GM23338 (cell line): ENCODE measurements at regions not wholly inside any gene's neighbourhood (a gene's known extent, or its start where the extent isn't known, plus 50 kb on each side); places are given as distances from the start of the nearest gene placed in this dataset.

Experiments
- ATAC-seq: fragments of 200-7000 bp; cut with Tn5 transposase; 3 replicates; pipeline ENCODE4 v1.9.1; 2020
- DNase-seq: peaks from one replicate; pipeline ENCODE4 v3.0.0-alpha.2; 2015; ENCODE audit warnings: low spot score
- H2AFZ ChIP-seq: fragments of 200-600 bp; sonication (generic); 2 replicates; pipeline ENCODE4 v1.8.0; 2016; ENCODE audit warnings: antibody characterized with exemption, mild to moderate bottlenecking, moderate library complexity
- H3F3A ChIP-seq: fragments of 200-600 bp; sonication (generic); replicated peaks from 2 replicates; pipeline ENCODE4 v1.8.0; 2017; ENCODE audit warnings: antibody characterized with exemption, mixed run types, low read depth
- H3K27ac ChIP-seq: fragments of 200-600 bp; sonication (generic); 2 replicates; pipeline ENCODE4 v1.6.1; 2016; ENCODE audit warnings: low read depth
- H3K27me3 ChIP-seq: fragments of 200-600 bp; sonication (generic); 2 replicates; pipeline ENCODE4 v1.8.0; 2016; ENCODE audit warnings: mild to moderate bottlenecking, mixed run types, moderate library complexity; ENCODE audit not compliant: insufficient read depth
- H3K36me3 ChIP-seq: fragments of 200-600 bp; sonication (generic); 2 replicates; pipeline ENCODE4 v1.8.0; 2016; ENCODE audit warnings: mild to moderate bottlenecking; ENCODE audit not compliant: insufficient read depth
- H3K4me1 ChIP-seq: fragments of 200-600 bp; sonication (generic); 2 replicates; pipeline ENCODE4 v1.8.0; 2016; ENCODE audit warnings: mild to moderate bottlenecking, moderate library complexity; ENCODE audit not compliant: insufficient read depth
- H3K4me2 ChIP-seq: fragments of 200-600 bp; sonication (generic); 2 replicates; pipeline ENCODE4 v1.7.1; 2017; ENCODE audit warnings: mixed run types
- H3K4me3 ChIP-seq: fragments of 200-600 bp; sonication (generic); 2 replicates; pipeline ENCODE4 v1.6.1; 2016; ENCODE audit warnings: mixed run types
- H3K79me2 ChIP-seq: fragments of 200-600 bp; sonication (generic); replicated peaks from 2 replicates; pipeline ENCODE4 v1.8.0; 2017; ENCODE audit warnings: mild to moderate bottlenecking; ENCODE audit not compliant: insufficient read depth
- H3K9me2 ChIP-seq: fragments of 200-600 bp; sonication (generic); 2 replicates; pipeline ENCODE4 v1.8.0; 2017; ENCODE audit not compliant: insufficient read depth
- H4K20me1 ChIP-seq: fragments of 200-600 bp; sonication (generic); replicated peaks from 2 replicates; pipeline ENCODE4 v1.8.0; 2017; ENCODE audit warnings: mild to moderate bottlenecking; ENCODE audit not compliant: insufficient read depth
- H3K27ac Mint-ChIP-seq: 2 replicates; pipeline ENCODE4 v1.8.0; 2020; ENCODE audit warnings: inconsistent platforms, mild to moderate bottlenecking, moderate library complexity, mixed read lengths
- H3K27me3 Mint-ChIP-seq: 3 replicates; pipeline ENCODE4 v1.8.0; 2022; ENCODE audit warnings: low read depth, mild to moderate bottlenecking, moderate library complexity, mixed read lengths, inconsistent platforms; ENCODE audit not compliant: insufficient read depth, poor library complexity
- H3K36me3 Mint-ChIP-seq: 3 replicates; pipeline ENCODE4 v1.8.0; 2021; ENCODE audit warnings: low read depth, mild to moderate bottlenecking, inconsistent platforms, moderate library complexity, mixed read lengths
- H3K4me1 Mint-ChIP-seq: 3 replicates; pipeline ENCODE4 v1.8.0; 2020; ENCODE audit warnings: mild to moderate bottlenecking, inconsistent platforms, mixed read lengths
- H3K4me3 Mint-ChIP-seq: 3 replicates; pipeline ENCODE4 v1.8.0; 2021; ENCODE audit warnings: moderate library complexity, mild to moderate bottlenecking, inconsistent platforms, mixed read lengths
- H3K9me3 Mint-ChIP-seq: 3 replicates; pipeline ENCODE4 v1.8.0; 2020; ENCODE audit warnings: moderate library complexity, mild to moderate bottlenecking, inconsistent platforms, mixed read lengths
- CREB1 ChIP-seq: fragments of 250-450 bp; sonication (Bioruptor Pico); IDR thresholded peaks from 2 replicates; pipeline ENCODE4 v1.5.0; 2020; ENCODE audit warnings: low read depth, mild to moderate bottlenecking, moderate library complexity
- ETS1 ChIP-seq: IDR thresholded peaks from 2 replicates; pipeline ENCODE4 v1.6.1; 2016; ENCODE audit warnings: antibody characterized with exemption
- EZH2 ChIP-seq: fragments of 200-600 bp; sonication (generic); IDR thresholded peaks from one replicate; pipeline ENCODE4 v1.8.0; 2017; ENCODE audit warnings: antibody characterized with exemption, mild to moderate bottlenecking, low read depth; ENCODE audit not compliant: unreplicated experiment
- EZH2phosphoT487 ChIP-seq: fragments of 200-600 bp; sonication (generic); IDR thresholded peaks from one replicate; pipeline ENCODE4 v1.8.1; 2018; ENCODE audit warnings: antibody characterized with exemption; ENCODE audit not compliant: unreplicated experiment
- JUNB ChIP-seq: IDR thresholded peaks from one replicate; pipeline ENCODE4 v1.6.1; 2016; ENCODE audit warnings: antibody characterized with exemption; ENCODE audit not compliant: unreplicated experiment
- NANOG ChIP-seq: IDR thresholded peaks from 2 replicates; pipeline ENCODE4 v1.6.1; 2016; ENCODE audit warnings: antibody characterized with exemption, borderline replicate concordance
- POLR2AphosphoS5 ChIP-seq: IDR thresholded peaks from 2 replicates; pipeline ENCODE4 v1.6.1; 2016; ENCODE audit warnings: antibody characterized with exemption, low read depth
- REST ChIP-seq: IDR thresholded peaks from one replicate; pipeline ENCODE4 v1.6.1; 2018; ENCODE audit warnings: antibody characterized with exemption; ENCODE audit not compliant: unreplicated experiment
- STAT1 ChIP-seq: IDR thresholded peaks from one replicate; pipeline ENCODE4 v1.6.1; 2016; ENCODE audit warnings: antibody characterized with exemption; ENCODE audit not compliant: unreplicated experiment
- ZNF114 ChIP-seq: fragments of 250-450 bp; sonication (Bioruptor Pico); IDR thresholded peaks from 2 replicates; pipeline ENCODE4 v1.5.0; 2020; ENCODE audit warnings: mild to moderate bottlenecking, moderate library complexity
- ZNF331 ChIP-seq: fragments of 250-450 bp; sonication (Bioruptor Pico); IDR thresholded peaks from 2 replicates; pipeline ENCODE4 v1.5.0; 2020; ENCODE audit warnings: low read depth, mild to moderate bottlenecking, moderate library complexity
- ZNF462 ChIP-seq: fragments of 250-450 bp; sonication (Bioruptor Pico); IDR thresholded peaks from 2 replicates; pipeline ENCODE4 v1.5.0; 2020; ENCODE audit warnings: mild to moderate bottlenecking, moderate library complexity
- TF ChIP-seq, protein P1 (sequence below), 2 experiments: fragments of 200-600 bp in 1 of 2; sonication (generic) in 1 of 2; conservative IDR thresholded peaks; 2 replicates each; pipeline versions ENCODE4 v1.5.1 to v1.6.1; 2016 to 2017; ENCODE audit warnings: antibody characterized with exemption in 2 of 2, low read depth in 2 of 2, mild to moderate bottlenecking in 2 of 2, moderate library complexity in 1 of 2

DNA sequence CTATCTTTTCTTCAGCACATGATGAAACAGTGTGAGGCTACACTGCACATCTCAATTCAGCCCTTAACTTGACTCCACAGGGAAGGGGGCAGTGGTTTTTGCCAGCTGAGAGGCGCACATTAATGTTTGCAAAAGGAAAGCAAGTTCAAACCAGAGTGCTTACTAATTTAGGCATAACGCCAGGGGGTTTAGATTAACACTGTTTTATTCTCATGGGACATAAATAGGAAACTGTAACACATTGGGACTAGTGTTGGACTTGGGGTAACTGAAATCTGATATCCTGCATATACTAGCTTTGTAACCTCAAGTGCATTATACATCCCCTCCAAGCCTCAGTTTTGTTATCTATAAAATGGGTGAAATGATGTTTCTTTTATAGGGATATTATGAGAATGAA is 821.2 kb upstream of the ID2 start:
- H3F3A ChIP-seq: no peaks in the 10 kb centered on the region
- H3K4me1 ChIP-seq: no peaks in the 10 kb centered on the region
- peaks cover 20% of the 10 kb centered on the region for H3K36me3 Mint-ChIP-seq
- ATAC-seq (no peak), DNase-seq (no peak)
- peaks cover 18% of the 10 kb centered on the region for H3K9me2 ChIP-seq
- H3K4me2 ChIP-seq: no peak overlapping the region
- H3K4me3 Mint-ChIP-seq: no peak overlapping the region
- peaks cover 3% of the 10 kb centered on the region; the same call in 1 of the 3 replicates for H3K4me1 Mint-ChIP-seq
- no peak overlapping the region for H2AFZ ChIP-seq
- no peaks in the 10 kb centered on the region for H3K27me3 ChIP-seq
- TF ChIP-seq POLR2AphosphoS5 (no peak), STAT1 (no peak), NANOG (no peak), EZH2 (no peak), REST (no peak), CREB1 (CRISPR knock-in tag) (no peak), ZNF331 (no peak), JUNB (no peak), ETS1 (no peak), ZNF462 (no peak), EZH2phosphoT487 (no peak), ZNF114 (no peak)
- TF ChIP-seq, protein P1, sequence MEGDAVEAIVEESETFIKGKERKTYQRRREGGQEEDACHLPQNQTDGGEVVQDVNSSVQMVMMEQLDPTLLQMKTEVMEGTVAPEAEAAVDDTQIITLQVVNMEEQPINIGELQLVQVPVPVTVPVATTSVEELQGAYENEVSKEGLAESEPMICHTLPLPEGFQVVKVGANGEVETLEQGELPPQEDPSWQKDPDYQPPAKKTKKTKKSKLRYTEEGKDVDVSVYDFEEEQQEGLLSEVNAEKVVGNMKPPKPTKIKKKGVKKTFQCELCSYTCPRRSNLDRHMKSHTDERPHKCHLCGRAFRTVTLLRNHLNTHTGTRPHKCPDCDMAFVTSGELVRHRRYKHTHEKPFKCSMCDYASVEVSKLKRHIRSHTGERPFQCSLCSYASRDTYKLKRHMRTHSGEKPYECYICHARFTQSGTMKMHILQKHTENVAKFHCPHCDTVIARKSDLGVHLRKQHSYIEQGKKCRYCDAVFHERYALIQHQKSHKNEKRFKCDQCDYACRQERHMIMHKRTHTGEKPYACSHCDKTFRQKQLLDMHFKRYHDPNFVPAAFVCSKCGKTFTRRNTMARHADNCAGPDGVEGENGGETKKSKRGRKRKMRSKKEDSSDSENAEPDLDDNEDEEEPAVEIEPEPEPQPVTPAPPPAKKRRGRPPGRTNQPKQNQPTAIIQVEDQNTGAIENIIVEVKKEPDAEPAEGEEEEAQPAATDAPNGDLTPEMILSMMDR (conservative IDR thresholded peaks at IDR 0.05; ENCODE audit: low read depth in 2 of 2): no peak
- H3K79me2 ChIP-seq: no peaks in the 10 kb centered on the region
- peaks cover 4% of the 10 kb centered on the region for H3K27me3 Mint-ChIP-seq
- no peak overlapping the region for H3K4me3 ChIP-seq
- H3K9me3 Mint-ChIP-seq: no peaks in the 10 kb centered on the region
- H3K27ac Mint-ChIP-seq: no peak overlapping the region
- H3K36me3 ChIP-seq: no peaks in the 10 kb centered on the region
- H4K20me1 ChIP-seq: no peaks in the 10 kb centered on the region
- no peak overlapping the region for H3K27ac ChIP-seq
